GM18909 (cell line): ENCODE measurements at regions not wholly inside any gene's neighbourhood (a gene's known extent, or its start where the extent isn't known, plus 50 kb on each side); places are given as distances from the start of the nearest gene placed in this dataset.

ENCODE experiments used
- ATAC-seq: cut with Tn5 transposase; IDR thresholded peaks from one replicate; pipeline ENCODE4 v1.9.1; 2021; ENCODE audit warnings: mild to moderate bottlenecking; ENCODE audit not compliant: unreplicated experiment, poor library complexity

GRCh38 chr2:74735009-74735408, 81.0 kb downstream of the SEMA4F start:
- no peak for ATAC-seq

DNA sequence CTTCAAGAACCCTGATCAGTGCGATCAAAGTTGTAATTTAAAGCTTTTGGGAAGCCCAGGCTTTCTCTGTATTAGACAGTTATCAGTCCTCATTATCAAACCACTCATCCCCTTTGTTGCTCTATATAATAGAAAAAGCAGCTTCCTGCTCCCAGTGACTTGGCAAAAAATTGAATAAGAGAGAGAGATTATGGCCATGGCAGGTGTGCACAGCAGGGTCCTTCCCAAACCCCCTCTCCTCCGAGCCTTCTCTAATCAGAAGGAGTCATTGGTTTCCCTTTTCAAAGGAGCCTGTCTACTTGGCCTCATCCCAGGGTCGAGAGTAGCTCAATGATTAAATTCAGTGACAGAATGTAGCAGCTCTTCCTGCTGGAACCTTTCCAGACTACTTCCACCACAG, 81.5 kb downstream of the SEMA4F start:
- ATAC-seq: no peak

DNA sequence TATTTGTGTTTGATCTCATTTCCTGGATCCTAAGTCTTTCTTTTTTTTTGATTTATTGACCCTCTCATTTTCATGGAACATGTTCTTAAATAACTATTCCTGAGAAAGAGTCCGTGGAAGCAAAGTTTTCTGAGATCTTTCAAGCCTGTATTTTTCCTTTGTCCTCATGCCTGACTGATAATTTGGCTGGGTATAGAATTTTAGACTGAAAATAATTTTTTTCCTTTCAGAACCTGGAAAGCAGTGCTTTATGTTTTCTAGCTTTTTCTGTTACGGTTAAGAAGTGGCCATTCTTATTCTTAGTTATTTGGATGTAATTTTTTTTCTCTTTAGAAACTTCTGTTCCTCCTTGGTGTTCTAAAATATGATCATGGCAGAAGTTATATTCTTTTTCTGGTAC, 82.5 kb downstream of the SEMA4F start:
- ATAC-seq: no peak

- ATAC-seq: no peak
Observed at GRCh38 chr2:74738586-74738985, 84.5 kb downstream of the SEMA4F start.

GRCh38 chr2:74739129-74739528, 85.1 kb downstream of the SEMA4F start:
- no peak for ATAC-seq

DNA sequence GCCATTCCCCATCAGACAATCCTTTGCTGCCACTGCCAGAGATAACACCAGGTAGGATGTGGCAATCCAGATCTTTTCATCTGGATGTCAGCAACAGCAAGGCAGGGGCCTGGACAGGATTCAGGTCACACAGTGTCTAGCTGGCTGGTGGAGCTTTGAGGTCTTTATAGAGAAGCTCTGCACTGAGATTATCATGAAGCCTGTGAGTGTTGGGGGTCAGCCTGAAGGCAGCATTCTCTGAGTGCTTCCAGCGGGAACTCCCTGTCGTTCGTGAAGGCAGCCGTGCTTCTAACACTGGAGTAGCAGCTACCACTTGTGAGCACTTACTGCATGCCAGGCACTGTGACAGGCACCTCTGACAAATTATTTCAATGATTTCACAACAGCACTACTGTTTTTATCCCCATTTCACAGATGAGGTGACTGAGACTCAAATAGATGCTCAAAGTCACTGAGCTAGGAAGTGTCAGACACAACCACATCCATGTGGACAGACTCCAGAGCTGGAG, 85.7 kb downstream of the SEMA4F start:
- no peak for ATAC-seq

- no peak for ATAC-seq
Observed at GRCh38 chr2:74740395-74740740, 86.3 kb downstream of the SEMA4F start.

GRCh38 chr2:74740741-74741431, 86.8 kb downstream of the SEMA4F start:
- no peak for ATAC-seq

- no peak for ATAC-seq
Observed at GRCh38 chr2:74741629-74742028, 87.6 kb downstream of the SEMA4F start.

- ATAC-seq: no peak
Observed at GRCh38 chr2:74742471-74742870, 88.4 kb downstream of the SEMA4F start.

- no peak for ATAC-seq
Observed at GRCh38 chr2:74743039-74743438, 89.0 kb downstream of the SEMA4F start.

GRCh38 chr2:74743778-74744177, 89.7 kb downstream of the SEMA4F start:
- ATAC-seq: no peak

DNA sequence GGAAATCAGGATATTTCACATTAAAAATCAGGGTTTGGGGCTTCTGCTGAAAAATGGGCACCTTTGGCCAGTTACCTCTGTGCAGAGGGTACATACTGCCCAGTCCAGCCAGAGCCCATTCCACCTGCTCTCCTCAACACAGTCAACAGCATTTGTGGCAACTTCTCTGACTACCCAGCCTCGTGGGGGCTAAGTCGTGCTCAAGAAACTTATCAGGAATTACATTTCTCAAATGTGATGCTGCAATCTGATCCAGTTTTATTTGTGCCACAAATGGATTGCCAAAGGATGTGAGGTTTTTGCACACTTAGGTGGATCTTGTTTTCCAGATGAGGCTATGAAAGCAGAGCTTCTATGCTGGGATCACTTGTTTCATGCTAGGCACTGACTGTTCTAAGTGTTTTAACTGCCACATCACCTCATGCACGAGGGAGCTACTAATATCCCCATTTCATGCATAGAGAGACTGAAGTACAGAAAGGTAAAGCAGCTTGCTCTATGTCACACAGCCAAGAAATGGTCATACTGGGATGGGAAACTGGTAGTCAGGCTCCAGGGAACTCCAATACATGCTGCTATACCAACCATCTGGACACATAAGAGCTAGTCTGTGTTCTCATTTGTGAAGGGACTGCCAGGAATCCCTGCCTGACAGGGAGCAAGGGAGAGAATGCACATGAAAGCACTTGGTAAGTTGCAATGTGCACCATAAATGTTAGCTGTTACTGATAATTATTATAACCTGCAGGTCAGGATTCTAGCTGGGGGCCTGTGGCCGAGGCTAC, 89.0 kb upstream of the HK2 start:
- ATAC-seq: no peak

GRCh38 chr2:74745766-74746165, 88.2 kb upstream of the HK2 start:
- no peak for ATAC-seq

- no peak for ATAC-seq
Observed at GRCh38 chr2:74746480-74746879, 87.4 kb upstream of the HK2 start.

DNA sequence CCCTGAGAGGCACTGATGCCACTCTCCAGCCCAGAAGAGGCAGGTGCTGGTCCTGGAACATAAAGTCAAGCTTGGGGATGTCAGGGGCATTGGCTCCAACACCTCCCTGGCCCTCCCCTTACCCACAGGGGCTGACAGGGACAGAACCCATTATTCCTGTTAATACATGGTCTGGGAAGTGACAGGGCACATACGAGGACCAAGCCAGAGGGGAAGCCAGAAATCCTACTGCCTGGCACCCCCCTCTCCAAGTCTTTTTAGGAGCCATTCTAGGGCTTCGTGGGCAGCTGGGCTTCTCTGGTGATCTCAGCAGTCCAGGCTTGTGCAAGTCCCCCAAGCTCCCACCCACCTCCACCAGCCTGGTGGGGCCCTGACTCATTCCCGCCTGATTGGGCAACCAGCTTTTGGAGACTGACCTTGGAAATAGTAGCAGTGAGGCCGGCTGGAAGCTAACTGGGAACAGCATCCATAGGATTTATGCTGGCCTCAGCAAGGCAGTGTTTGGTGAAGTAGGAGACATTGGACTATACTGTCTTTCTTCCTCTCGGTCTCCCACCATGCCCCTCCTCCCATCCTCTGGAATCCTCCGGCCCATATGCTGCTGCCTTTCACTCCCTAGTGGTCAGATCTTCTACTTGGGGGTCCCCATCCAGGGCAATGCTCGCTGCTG, 86.4 kb upstream of the HK2 start:
- no peak for ATAC-seq

GRCh38 chr2:74748665-74749064, 85.3 kb upstream of the HK2 start:
- ATAC-seq: no peak

- no peak for ATAC-seq
Observed at GRCh38 chr2:74749432-74749831, 84.5 kb upstream of the HK2 start.

- ATAC-seq: no peak
Observed at GRCh38 chr2:74751981-74752851, 81.7 kb upstream of the HK2 start.

- ATAC-seq: no peak
Observed at GRCh38 chr2:74755386-74755785, 78.5 kb upstream of the HK2 start.
